ENCODE measurements at regions not wholly inside any gene's neighbourhood (a gene's known extent, or its start where the extent isn't known, plus 50 kb on each side); places are given as distances from the start of the nearest gene placed in this dataset.
A peak's percentile ranks its signal among the peaks of the same experiment; 100 is the strongest.

GRCh38 chr11:103556171-103556570, 446.9 kb downstream of the DYNC2H1 start:
- Histone ChIP-seq H3K27me3 (ENCODE audit: control insufficient read depth, insufficient read depth, low read length) (no peaks in the 10 kb centered on the region), H3K4me2 (ENCODE audit: extremely low read depth, insufficient read depth, low read length) (no peak overlapping the region), H3K4me1 (ENCODE audit: control insufficient read depth, extremely low read depth, insufficient read depth, low read length) (no peaks in the 10 kb centered on the region), H3K9ac (ENCODE audit: insufficient read depth, low read length) (no peak overlapping the region), H3K27ac (ENCODE audit: insufficient read depth, low read length) (no peak overlapping the region), H2AFZ (ENCODE audit: low read length) (no peak overlapping the region), H3K79me2 (ENCODE audit: control insufficient read depth, insufficient read depth, low read length) (no peaks in the 10 kb centered on the region), H3K36me3 (ENCODE audit: control insufficient read depth, insufficient read depth, low read length) (no peaks in the 10 kb centered on the region), H3K9me3 (ENCODE audit: control insufficient read depth, insufficient read depth, low read depth, low read length) (no peaks in the 10 kb centered on the region), H3K4me3 (replicated peaks in 1 of 4; ENCODE audit: control extremely low read depth in 1 of 4, insufficient read depth in 1 of 4, low read depth in 3 of 4, low read length in 4 of 4) (no peak overlapping the region), H4K20me1 (ENCODE audit: control insufficient read depth, extremely low read depth, insufficient read depth, low read length) (no peaks in the 10 kb centered on the region)
- TF ChIP-seq, protein P1, sequence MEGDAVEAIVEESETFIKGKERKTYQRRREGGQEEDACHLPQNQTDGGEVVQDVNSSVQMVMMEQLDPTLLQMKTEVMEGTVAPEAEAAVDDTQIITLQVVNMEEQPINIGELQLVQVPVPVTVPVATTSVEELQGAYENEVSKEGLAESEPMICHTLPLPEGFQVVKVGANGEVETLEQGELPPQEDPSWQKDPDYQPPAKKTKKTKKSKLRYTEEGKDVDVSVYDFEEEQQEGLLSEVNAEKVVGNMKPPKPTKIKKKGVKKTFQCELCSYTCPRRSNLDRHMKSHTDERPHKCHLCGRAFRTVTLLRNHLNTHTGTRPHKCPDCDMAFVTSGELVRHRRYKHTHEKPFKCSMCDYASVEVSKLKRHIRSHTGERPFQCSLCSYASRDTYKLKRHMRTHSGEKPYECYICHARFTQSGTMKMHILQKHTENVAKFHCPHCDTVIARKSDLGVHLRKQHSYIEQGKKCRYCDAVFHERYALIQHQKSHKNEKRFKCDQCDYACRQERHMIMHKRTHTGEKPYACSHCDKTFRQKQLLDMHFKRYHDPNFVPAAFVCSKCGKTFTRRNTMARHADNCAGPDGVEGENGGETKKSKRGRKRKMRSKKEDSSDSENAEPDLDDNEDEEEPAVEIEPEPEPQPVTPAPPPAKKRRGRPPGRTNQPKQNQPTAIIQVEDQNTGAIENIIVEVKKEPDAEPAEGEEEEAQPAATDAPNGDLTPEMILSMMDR (conservative IDR thresholded peaks at IDR 0.05 in 1 of 2, IDR thresholded peaks at IDR 0.05 in 1 of 2; ENCODE audit: low read depth in 1 of 2, low read length in 2 of 2): no peak
- TF ChIP-seq EZH2 (IDR thresholded peaks at IDR 0.05; ENCODE audit: low read length, missing control alignments): no peak
- no peak for DNase-seq (ENCODE audit: low read depth in 2 of 2)

DNA sequence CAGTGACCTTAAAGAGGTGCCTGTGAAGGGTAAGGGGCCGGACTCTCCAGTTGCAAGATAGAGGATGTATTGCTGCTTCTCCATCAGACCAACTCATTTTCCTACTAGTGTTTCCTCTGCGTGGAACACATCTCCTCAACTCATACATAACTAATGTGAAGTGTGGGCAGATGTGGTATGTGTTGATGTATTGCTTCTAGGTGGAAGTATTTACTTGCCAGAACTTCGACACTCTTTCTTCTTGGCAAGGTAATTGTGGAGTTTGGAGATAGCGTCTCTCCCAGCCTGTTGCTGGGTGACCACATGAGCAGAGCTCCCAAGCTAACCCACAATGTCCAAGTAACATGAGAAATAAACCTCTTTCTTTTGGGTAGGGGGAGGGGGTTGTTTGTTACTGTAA, 456.9 kb downstream of the DYNC2H1 start:
- Histone ChIP-seq H3K79me2 (ENCODE audit: control insufficient read depth, insufficient read depth, low read length) (no peaks in the 10 kb centered on the region), H3K9ac (ENCODE audit: insufficient read depth, low read length) (no peak overlapping the region)
- TF ChIP-seq EZH2 (IDR thresholded peaks at IDR 0.05; ENCODE audit: low read length, missing control alignments): no peak
- TF ChIP-seq, protein P1 (conservative IDR thresholded peaks at IDR 0.05 in 1 of 2, IDR thresholded peaks at IDR 0.05 in 1 of 2; ENCODE audit: low read depth in 1 of 2, low read length in 2 of 2): no peak

GRCh38 chr11:103581760-103582159, 454.7 kb upstream of the DDI1 start:
- Histone ChIP-seq H3K27ac (ENCODE audit: insufficient read depth, low read length) (no peak overlapping the region), H4K20me1 (ENCODE audit: control insufficient read depth, extremely low read depth, insufficient read depth, low read length) (no peaks in the 10 kb centered on the region), H3K36me3 (ENCODE audit: control insufficient read depth, insufficient read depth, low read length) (no peaks in the 10 kb centered on the region), H3K27me3 (ENCODE audit: control insufficient read depth, insufficient read depth, low read length) (no peaks in the 10 kb centered on the region), H3K9me3 (ENCODE audit: control insufficient read depth, insufficient read depth, low read depth, low read length) (no peaks in the 10 kb centered on the region), H3K4me1 (ENCODE audit: control insufficient read depth, extremely low read depth, insufficient read depth, low read length) (no peaks in the 10 kb centered on the region), H3K79me2 (ENCODE audit: control insufficient read depth, insufficient read depth, low read length) (no peaks in the 10 kb centered on the region), H3K9ac (ENCODE audit: insufficient read depth, low read length) (no peak overlapping the region), H3K4me3 (replicated peaks in 1 of 4; ENCODE audit: control extremely low read depth in 1 of 4, insufficient read depth in 1 of 4, low read depth in 3 of 4, low read length in 4 of 4) (no peak overlapping the region), H2AFZ (ENCODE audit: low read length) (no peak overlapping the region), H3K4me2 (ENCODE audit: extremely low read depth, insufficient read depth, low read length) (no peak overlapping the region)
- TF ChIP-seq, protein P1 (conservative IDR thresholded peaks at IDR 0.05 in 1 of 2, IDR thresholded peaks at IDR 0.05 in 1 of 2; ENCODE audit: low read depth in 1 of 2, low read length in 2 of 2): no peak
- TF ChIP-seq EZH2 (IDR thresholded peaks at IDR 0.05; ENCODE audit: low read length, missing control alignments): no peak
- DNase-seq (ENCODE audit: low read depth in 2 of 2): peak in 1 of 2 donors; percentile 88

More for the DNA sequence above, 456.9 kb downstream of the DYNC2H1 start:
- Histone ChIP-seq H3K36me3 (ENCODE audit: control insufficient read depth, insufficient read depth, low read length) (no peaks in the 10 kb centered on the region), H3K4me3 (replicated peaks in 1 of 4; ENCODE audit: control extremely low read depth in 1 of 4, insufficient read depth in 1 of 4, low read depth in 3 of 4, low read length in 4 of 4) (no peak overlapping the region), H3K27me3 (ENCODE audit: control insufficient read depth, insufficient read depth, low read length) (peaks cover 4% of the 10 kb centered on the region), H4K20me1 (ENCODE audit: control insufficient read depth, extremely low read depth, insufficient read depth, low read length) (no peaks in the 10 kb centered on the region), H3K27ac (ENCODE audit: insufficient read depth, low read length) (no peak overlapping the region), H2AFZ (ENCODE audit: low read length) (no peak overlapping the region), H3K4me1 (ENCODE audit: control insufficient read depth, extremely low read depth, insufficient read depth, low read length) (no peaks in the 10 kb centered on the region), H3K4me2 (ENCODE audit: extremely low read depth, insufficient read depth, low read length) (no peak overlapping the region), H3K9me3 (ENCODE audit: control insufficient read depth, insufficient read depth, low read depth, low read length) (no peaks in the 10 kb centered on the region)
- DNase-seq (ENCODE audit: low read depth in 2 of 2): peak in 1 of 2 donors; percentile 62
